HG02642 (cell line): ENCODE measurements at regions not wholly inside any gene's neighbourhood (a gene's known extent, or its start where the extent isn't known, plus 50 kb on each side); places are given as distances from the start of the nearest gene placed in this dataset.
"Not testable (repeated sequence)": the region's sequence is repeated elsewhere in the genome, so short reads cannot be mapped to it uniquely, and the experiment has no call there.

Experiments used
- ATAC-seq: cut with Tn5 transposase; IDR thresholded peaks from one replicate; pipeline ENCODE4 v1.9.1; 2021; ENCODE audit warnings: mild to moderate bottlenecking; ENCODE audit not compliant: unreplicated experiment, poor library complexity

DNA sequence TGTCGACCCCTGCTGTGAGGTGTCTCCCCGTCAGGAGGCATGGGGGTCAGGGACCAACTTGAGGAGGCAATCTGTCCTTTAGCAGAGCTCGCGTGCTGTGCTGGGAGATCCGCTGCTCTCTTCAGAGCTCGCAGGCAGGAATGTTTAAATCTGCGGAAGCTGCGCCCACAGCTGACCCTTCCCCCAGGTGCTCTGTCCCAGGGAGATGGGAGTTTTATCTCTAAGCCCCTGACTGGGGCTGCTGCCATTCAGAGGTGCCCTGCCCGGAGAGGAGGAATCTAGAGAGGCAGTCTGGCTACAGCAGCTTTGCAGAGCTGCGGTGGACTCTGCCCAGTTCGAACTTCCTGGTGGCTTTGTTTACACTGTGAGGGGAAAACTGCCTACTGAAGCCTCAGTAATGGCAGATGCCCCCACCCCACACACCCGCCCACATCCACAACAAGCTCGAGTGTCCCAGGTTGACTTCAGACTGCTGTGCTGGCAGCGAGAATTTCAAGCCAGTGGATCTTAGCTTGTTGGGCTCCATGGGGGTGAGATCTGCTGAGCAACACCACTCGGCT, 133.1 kb downstream of the CENPC start:
- ATAC-seq = not testable (repeated sequence)

DNA sequence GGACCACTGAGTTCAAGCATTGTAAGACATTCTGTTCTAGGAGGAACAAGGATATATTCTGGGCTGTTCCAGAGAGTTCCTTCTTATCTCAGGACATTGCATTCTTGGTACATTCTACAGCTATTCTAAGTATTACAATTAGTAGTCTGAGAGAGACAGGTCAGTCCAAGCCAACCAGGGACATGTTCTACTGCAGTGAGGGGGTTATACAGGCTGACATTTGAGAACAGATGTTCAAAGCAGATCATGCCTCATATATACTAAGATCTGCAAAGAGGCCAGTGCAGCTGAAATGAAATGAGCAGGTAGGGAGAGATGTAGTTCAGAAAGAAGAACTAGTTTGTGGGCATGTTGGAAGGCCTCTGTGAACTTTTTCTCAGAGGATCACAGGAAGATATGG, 142.0 kb downstream of the CENPC start:
- ATAC-seq = no peak

DNA sequence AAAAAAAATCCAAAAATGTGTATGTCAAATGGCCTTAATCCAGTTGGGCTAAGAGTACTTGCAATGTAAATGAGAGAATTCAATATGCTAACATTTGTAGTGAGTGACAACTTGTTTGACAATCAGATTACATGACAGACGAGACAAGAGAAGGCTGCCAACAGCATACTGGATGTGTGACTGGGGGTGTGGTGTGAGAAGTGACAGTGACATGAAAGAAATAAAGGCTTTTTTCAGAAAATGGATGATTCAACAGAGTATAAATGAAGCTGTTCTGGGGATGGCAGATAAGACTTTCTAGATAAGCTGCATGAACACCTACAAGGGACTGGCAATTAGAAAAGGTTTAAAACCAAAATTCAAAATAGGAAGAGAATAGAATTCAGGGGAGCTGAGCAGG, 143.4 kb downstream of the CENPC start:
- no peak for ATAC-seq

DNA sequence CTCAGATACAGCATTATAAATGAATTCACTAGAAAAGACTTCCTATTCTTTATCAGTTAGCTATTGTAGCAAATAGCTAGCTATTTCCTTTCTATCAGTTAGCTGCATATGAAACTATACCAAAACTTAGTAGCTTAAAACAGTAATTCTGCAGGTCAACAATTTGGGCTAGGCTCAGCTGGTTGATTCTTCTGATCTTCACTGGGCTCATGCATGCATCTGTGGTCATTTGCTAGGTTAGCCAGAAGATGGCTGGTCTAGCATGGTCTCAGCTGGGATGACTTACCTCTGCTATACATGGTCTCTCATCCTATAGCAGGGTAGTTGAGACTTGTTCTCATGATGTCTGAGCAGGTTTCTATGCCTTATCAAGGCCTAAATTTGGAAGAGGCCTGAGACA, 147.4 kb downstream of the CENPC start:
- no peak for ATAC-seq

DNA sequence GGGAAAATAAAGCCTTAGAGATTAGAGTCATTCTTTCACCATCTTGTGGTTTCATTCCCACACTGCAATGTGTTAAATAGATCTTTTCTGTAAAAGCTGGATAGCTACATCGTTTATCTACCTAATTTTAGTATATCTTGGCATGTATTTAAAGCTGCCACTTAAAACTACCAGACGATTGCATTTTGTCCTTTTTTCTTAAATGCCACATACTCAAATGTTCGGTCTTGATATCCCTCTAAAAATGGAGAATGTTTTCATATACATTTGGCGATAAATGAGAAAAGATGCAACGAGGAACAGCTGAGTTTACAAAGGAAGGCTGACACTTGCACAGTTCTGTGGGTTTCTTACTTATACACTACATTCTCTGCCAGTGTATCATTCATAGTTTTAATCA, 148.3 kb downstream of the CENPC start:
- no peak for ATAC-seq

DNA sequence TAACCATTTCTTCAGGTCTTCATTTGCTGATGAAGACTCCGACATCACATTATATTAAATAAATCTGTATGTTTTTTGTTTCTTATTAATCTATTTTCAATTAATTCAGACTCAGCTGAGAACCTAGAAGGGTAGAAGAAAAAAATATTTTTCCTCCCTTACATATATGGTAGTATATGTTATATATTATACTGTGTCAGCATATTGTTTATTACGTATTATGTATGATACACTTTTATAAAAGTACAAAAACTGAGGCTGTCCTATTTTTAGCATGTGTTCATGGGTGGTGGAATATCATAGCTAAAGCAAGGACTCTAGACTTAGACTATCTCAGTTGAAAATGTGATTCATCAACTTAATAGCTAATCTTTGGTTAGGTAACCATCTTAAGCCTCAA, 149.3 kb downstream of the CENPC start:
- ATAC-seq = no peak

DNA sequence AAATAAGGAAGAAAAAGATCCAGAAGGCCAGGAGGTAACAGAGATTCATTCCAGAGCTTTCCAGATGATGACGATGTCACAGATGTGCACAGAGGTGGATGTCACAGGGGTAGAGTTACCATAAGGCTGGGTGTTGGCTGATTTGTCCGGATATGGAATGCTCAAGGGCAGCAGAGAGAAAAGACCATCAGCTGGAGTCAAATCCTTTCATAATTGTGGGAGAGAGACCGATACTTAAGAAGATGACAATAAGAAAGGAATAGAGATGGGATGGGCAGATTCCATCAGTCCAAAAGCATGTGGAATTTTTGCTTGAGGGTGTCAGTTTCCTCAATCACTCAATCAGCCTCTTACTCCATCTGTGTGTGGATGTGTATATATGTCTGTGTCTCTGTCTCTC, 150.4 kb downstream of the CENPC start:
- no peak for ATAC-seq

DNA sequence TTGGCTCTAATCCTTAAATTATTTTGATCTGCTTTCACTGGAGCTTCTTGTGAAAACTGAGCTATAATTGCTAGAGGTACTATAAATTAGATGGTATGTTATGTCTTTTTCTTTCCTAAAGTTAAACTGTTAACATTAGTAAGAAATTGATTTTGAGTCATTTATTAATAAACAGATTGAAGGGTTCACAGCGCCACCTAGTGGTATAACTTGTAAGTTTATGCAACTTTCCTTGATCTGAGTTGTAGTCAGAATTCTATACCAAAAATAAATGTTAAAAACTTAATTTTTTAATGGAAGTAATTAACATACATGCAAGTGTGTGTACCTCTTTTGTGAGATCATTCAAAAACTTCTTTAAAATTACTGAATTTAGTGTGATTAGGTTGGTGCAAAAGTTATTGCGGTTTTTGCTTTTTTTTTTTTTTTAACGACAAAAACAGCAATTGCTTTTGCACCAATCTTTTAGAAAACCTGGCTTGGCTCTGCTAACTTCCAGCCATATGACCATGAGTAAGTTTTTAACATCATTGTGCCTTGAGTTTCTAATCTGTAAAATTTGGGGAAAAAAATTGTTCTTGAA, 151.5 kb downstream of the CENPC start:
- no peak for ATAC-seq

DNA sequence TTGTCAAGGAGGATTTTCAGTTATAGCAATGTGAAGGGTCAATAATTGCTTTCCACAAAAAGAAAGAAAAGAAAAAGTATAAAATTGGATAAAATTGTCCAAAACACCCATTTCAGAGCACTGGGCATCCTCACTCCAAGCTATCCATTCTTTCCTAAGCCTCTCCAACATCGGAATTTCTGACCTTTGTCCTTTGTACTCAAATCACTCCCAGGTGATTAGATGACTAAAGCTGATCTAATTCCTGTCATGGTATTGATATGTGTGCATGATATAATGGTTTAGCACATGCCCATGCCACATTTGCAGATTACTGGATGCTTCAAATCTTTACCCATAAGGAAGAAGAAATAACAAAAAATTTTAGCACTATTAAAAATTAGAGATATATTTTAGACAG, 152.3 kb downstream of the CENPC start:
- no peak for ATAC-seq

DNA sequence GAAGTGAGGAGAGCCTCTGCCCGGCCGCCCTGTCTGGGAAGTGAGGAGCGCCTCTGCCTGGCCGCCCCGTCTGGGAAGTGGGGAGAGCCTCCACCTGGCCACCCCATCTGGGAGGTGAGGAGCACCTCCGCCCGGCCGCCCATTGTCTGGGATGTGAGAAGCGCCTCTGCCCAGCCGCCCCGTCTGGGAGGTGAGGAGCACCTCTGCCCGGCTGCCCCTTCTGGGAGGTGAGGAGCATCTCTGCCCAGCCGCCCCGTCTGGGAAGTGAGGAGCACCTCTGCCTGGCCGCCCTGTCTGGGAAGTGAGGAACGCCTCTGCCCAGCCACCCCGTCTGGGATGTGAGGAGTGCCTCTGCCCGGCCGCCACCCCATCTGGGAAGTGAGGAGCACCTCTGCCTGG, 163.9 kb downstream of the CENPC start:
- not testable (repeated sequence) for ATAC-seq

DNA sequence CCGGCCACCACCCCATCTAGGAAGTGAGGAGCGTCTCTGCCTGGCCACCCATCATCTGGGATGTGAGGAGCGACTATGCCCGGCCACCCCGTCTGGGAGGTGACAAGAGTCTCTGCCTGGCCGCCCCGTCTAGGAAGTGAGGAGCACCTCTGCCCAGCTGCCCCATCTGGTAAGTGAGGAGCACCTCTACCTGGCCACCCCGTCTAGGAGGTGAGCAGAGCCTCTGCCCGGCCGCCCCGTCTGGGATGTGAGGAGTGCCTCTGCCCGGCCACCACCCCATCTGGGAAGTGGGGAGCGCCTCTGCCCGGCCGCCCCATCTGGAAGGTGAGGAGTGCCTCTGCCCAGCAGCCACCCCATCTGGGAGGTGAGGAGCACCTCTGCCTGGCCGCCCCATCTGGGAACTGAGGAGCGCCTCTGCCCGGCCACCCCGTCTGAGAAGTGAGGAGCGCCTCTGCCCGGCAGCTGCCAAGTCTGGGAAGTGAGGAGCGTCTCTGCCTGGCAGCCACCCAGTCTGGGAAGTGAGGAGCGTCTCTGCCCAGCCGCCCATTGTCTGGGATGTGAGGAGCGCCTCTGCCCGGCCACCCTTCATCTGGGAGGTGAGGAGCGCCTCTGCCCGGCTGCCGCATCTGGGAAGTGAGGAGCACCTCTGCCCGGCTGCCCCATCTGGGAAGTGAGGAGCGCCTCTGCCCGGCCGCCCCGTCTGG, 164.4 kb downstream of the CENPC start:
- ATAC-seq = not testable (repeated sequence)

DNA sequence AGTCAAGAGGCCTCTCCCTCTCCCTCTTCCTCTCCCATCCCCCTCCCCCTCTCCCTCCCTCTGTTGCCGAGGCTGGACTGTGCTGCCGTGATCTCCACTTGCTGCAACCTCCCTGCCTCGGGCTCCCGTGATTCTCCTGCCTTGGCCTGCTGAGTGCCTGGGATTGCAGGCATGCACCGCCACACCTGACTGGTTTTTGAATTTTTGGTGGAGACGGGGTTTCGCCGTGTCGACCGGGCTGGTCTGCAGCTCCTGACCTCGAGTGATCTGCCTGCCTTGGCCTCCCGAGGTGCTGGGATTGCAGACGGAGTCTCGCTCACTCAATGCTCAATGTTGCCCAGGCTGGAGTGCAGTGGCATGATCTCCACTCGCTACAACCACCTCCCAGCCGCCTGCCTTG, 165.1 kb downstream of the CENPC start:
- no peak for ATAC-seq

DNA sequence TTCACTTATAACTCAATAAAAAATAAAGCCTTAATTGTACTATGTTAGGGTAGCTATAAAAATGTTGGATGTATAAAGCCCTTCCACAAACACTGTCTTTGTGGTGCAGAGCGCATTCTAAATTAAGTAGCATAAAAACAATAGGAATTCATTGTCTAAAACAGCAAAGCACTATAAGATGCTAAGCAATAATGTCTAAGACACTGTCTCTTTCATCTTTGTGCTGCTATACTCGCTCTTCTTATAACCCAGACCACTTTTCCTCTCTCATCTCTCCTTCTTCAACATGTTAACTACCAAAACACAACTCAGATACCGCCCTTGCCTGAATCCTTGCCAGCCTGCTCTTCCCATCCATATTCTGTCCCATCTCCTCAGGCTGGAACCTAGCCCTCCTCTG, 170.0 kb downstream of the CENPC start:
- ATAC-seq = no peak

DNA sequence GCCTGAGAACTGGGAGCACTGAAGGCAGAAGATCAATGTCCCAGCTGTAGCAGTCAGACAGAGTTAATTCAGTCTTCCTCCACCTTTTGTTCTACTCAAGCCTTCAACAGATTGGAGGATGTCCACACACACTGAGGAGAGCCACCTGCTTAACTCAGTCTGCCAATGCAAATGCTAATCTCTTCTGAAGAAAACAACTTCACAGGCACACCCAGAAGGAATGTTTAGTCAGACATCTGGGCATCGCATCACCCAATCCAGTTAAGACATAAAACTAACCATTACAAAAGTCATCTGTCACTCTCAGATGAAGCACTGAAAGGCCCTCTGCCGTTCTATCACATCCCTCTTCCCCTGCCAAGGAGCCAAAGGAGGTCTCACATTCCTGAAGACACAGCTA, 173.7 kb downstream of the CENPC start:
- no peak for ATAC-seq

DNA sequence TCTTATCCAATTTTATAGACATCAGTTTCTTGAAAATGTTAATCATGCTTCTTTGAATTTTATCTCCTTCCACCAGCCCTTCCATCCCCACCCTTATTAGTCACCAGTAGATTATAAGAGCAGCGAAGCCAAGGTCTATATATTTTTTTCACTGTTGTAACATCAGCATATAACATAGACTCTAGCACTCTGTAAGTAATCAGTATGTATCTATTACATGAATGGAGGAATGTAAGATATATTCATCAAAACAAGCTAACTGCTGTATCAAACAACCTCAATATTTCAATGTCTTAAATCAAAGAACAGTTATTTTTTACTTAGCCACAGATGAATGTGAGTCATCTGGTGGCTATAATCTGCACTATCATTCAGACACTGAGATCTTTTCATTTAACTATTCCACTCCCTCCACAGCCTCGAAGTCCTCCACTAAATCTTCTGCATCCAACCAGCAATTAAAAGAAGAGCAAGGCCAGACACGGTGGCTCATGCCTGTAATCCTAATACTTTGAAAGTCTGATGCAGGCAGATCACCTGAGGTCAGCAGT, 178.9 kb downstream of the CENPC start:
- no peak for ATAC-seq

DNA sequence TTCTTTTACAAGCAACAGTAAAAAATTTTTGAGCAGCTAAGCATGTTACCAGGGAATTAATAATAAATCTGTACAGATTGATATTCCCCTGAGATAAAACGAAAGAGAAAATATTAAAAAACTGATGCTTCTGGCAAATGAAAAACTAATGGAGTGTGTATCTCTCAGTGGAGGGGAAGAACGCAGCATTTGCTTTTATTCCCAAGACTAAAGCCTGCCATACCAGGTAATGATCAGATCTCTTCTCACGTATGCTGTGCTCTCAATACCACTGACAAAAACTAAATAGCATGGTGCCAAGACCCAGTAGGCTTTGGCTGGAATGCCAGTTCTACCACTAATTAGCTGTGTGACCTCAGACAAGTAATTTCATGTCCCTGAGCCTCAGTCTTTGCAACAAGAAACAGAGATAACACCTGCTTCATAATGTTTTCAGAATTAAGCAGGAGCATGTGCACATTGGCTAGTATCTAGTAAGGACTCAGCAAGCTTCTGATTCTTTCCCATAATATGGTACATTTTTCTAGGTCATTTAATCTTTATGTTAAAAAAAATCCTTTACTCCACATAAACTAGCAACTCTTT, 179.6 kb downstream of the CENPC start:
- no peak for ATAC-seq

DNA sequence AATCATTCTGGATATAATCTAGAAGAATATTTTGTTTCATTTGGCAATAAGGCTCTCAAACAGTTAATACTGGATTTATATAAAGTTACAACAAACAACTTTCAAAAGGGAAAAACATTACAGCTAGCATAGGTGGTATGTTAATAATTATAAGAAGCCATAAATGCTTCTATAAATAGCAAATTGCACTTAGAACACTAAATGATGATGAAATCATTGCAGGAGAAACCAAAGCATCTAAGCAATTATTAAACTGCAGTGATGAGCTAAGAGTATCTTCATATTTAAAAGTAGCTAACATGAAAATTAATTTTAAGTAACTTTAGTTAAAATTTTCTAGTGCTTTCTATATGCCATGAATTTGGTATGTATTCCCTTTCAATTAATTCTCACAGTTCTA, 189.5 kb downstream of the CENPC start:
- no peak for ATAC-seq

DNA sequence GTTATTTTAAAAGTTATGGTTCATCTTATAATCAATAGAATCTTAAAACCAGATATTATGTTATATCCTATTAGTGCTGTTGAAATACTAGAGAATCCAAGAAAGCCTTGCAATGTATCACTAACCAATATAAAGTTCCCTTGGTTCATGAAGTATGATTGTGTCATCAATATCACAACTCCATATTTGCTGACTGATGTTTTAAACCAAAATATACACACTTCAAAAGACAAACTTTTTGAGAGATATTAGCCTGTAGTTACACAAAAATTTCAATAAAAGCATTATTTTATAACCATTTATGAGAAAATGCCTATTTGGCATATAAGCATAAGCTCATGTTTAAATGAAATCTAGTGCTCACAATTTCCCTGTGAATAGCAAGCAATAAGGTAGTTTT, 198.6 kb downstream of the CENPC start:
- ATAC-seq = no peak

DNA sequence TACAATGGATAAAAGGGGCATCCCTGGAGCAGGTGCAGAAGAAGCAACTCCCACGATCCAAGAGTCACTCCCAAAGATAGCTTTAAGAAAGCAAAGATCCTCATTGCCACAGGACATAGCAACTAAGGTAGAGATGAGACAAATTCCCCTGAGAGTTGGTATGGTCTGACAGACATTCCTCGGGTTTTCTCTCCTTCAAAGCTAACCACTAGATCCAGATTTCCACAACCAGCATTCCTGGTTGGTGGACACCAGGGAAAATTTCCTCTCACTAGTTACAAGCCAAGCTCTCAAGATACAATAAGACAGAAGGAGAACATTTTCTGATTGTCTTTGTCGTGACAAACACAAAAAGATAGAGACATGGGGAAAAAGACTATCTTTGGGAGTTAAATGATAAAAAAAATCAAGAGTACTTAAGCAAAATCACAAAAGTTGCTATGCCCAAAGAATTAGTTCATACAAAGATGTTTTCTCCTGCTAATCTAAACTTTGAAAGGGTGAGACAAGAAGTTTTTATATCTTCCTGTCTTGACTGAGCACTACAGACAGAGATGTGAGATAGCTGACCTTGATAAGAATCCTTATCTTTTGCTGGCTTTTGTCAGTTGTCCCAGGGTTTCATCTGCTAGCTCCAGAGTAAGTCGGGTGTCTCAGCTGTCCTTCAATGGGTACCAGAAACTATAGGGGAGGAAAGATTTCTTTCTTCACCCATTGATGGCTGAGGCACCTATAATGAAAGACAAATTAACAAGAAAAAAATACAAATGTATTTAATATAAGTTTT, 200.5 kb downstream of the CENPC start:
- no peak for ATAC-seq

DNA sequence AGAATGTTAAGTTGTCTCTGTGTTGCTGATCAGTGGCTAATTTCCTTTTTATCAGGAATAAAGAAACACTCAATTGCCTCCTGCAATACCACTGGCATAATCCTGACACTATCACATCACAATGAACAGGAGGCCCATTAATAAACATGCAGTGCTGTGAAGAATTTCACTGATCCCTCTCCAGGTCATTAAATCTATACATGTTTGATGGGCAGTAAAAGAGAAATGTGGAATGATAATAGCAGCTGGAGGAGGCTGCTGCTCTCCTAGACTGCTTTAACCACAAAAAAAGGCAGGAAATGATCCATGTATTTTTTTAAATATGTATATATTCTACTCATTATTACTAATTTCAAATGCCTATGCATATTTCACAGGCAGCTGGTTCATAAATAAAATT, 202.1 kb downstream of the CENPC start:
- no peak for ATAC-seq

DNA sequence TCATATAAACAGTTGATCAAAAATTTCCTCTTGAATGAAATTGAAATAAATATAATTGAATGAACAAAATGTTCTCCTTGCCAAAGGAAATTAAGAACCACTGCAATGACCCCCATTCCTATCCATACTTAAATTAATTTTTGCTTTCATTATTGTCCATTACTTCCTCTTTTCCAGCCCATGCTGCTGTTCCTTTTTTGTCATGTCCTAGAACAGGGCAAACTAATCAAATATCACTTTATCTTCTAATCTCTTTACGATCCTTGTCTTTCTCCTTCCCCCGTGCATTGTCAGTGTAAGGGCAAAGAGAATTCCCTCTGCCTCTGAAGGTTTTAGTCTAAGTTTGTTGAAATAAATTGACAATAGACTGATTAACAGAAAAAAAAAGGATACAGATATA, 203.0 kb downstream of the CENPC start:
- no peak for ATAC-seq
